UCSD-AML1 (cell line): ENCODE measurements at regions not wholly inside any gene's neighbourhood (a gene's known extent, or its start where the extent isn't known, plus 50 kb on each side); places are given as distances from the start of the nearest gene placed in this dataset.

Experiments
- DNase-seq: peaks from one replicate; lab custom pipeline; 2025; ENCODE audit not compliant: unreplicated experiment; lab: John Stamatoyannopoulos, UW

DNA sequence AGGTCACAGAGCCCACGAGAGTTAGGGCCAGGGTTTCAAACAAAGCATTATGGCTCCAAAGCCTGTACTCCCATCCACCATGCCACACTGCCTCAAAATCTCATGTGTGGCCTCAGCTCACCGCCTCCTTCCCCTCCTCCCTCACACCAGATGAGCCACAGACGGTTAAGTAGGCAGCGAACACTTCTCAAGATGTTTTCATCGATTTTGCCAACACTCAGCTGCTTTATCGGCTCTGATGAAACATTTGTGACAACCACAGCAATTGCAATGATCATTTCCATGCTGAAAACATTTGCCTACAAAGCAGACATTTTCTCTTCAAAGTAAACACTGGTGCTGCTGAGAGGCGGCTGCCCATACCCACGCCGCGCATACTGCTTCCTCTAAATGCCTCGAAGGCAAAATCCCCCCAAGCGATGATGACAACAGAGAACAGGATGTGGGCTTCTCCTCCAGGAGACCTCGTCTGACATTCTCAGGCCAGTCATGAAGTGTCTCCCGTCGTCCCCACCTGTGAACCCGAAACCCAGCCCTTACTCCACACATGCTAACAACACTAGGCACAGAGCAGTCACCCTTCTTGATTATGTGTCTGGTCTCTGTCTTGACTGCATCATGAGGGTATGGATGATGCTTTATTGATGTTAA, 599.2 kb downstream of the SOX6 start:
- DNase-seq, result no peak

DNA sequence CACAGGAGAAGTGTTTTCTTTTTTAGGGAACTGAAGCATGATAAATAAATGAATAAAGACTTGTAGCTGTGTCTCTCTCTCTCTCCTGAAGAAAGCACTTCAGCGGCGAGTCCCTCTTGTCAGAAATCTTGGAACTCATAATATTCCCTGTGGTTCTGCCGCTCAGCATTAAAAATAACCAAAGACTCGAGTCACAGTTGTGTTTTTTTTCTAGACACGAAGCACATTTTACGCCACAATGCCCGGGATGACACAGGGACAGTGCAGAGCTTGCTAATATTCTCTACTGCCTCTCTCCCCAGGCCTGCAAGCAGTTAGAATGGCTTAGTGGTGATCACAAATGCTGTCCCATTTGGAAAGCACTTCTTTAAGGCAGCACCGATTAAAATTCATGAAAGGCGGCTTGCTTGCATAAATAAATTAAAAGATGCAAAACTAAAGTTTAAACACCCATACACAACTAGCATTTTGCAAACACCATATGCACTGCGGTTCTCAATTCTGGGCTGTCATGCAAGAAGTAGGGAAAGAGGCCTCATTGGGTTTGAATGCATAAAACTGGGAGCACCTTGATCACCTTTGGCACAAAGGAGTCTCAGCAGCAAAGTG, 597.4 kb downstream of the SOX6 start:
- no peak for DNase-seq

DNA sequence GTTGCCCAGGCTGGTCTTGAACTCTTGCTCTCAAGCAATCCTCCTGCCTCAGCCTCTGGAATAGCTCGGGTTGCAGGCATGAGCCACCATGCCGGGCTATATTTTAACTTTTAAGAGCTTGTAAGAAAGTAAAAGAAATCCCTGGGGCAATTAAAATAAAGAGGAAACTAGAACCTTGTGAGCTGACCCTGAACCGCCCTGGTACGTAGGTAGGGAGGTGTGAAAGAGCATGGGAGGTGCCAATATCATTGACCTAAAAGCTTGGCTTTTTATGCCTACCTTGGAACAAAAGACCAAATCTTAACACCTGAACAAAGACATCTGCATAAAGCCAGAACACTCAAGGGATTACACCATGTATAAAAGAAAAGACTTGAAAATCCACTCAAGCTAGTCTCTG, 595.1 kb downstream of the SOX6 start:
- no peak for DNase-seq

DNA sequence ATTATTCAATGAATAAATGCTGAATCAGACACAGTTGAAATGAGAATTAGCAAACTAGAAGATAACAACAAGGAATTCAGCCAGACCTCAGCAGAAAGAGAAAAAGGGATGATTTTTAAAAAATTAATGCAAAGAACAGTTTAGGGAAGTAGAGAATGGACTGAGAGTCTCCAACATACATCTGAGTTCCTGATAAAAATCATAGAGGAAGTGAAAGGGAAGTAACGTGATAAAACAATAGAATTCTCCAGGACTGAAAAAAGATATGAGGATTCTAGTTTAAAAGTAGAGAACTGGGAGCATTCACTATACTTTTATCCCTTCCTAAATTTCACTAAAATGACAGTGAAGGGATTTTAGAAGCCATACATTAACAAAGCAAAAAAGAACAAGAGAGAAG, 592.0 kb downstream of the SOX6 start:
- DNase-seq, result no peak

DNA sequence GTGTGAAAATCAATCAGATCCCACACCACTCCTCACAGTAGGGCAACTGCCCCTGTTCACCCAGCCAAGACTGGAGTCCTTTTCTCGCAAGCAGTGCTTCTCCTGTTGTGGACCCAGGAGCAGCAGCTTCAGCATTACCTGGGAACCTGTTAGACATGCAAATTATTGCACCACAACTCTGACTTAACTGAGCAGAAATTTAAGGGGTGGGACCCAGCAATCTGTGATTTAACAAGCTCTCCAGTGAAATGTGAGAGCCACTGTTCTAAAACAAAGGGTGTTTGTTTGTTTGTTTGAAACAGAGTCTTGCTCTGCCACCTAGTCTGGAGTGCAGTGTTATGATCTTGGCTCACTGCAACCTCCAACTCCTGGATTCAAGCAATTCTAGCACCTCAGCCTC, 591.4 kb downstream of the SOX6 start:
- no peak for DNase-seq

DNA sequence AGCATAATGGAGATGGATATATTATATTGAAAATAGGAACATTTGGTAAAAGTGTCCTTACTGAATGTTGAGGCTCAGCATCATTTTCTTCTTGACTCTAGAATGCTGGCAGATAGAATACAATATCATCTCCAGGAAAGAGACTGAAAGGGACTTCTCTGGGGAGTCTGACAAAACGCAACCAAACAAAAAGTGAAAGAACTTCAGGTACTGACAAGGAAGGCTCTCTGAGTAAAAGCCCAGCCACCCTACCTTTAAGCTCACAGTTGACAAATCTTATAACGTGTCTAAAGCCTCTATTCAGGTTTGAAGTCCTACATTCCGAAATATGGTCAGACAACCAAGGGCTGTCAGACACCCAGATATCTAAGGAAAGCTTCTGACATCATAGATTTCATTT, 590.8 kb downstream of the SOX6 start:
- no peak for DNase-seq

DNA sequence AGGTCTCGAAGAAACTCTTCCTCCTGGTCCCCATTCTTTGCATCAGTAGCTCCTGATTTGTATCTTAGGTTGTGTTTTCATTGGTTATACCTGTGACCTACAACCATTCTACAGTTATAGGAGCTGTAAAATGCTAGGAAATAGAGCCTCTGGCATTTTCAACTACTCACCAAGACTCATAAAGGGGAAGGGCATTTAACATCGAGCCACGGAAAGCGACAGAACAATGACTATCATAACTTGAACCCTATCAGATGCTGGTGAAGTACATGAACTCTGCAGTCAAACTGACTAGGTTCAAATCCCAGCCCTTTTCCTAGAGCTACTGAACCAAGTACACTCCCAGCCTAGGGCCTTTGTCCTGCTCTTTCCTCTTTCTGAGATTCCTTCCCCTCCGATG, 588.0 kb downstream of the SOX6 start:
- no peak for DNase-seq

DNA sequence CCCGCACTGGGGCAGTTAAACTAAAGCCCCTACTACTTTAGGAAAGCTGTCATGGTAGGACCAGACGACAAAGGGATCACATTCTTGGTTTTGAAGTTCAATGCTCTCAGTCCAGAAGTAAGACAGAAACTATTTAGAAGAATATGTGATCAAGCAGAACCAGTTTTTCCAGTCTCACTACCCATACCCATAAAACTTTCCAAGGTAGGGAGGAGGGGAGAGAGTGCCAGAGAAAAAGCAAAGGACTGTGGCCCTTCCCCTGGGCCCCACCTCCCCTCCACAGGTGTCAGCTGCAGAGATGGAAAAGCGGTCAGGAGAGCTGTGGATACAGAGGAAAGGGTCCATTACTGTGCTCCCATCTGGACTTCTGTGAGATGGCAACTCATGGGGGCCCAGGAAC, 587.1 kb downstream of the SOX6 start:
- DNase-seq, result no peak

DNA sequence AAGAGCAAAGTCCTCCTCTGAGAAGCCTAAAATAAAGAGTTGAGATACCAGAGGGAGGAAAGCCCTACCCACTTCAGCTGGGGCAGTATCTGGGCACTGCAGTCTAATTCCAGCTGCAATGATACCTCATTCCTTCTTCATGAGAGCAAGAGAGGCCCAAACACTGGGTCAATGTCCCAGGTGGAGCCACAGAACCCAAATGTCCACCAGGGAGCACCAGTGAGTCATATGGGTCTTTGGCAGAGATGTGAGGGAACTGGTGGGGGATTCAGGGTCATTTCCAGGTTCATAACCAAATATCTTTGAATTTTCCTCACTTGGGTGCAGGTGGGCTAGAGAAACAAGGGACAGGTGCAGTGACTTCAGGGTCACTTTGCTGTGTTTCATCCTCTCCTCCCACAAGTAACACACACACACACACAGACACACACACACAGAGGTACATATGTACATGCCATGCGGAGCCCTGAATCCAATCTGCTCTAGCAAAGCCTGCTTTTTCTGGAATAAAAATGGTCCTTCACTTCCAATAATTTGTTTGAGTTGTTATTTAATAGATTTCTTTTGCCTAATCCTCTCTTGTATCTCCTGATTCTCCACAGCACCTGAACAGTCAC, 585.4 kb downstream of the SOX6 start:
- peak; percentile 16 for DNase-seq

DNA sequence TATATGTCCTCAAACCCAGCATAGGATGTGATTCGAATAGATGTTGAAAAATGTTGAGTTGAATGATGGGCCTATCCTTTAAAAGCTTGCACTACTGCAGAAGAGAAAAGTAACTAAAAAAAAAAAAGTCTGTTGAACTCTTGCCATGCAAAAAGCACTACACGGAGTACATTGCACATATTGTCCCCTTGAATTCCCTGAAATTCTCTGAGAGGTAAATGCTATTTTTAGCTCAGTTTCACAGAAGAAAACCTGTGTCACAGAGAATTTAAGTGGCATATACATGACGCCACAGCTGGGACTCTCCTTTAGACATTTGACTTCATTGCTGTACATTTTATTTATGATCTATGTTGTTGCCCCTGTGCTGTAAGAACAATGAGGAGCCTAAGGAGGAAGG, 583.8 kb downstream of the SOX6 start:
- DNase-seq, result no peak

DNA sequence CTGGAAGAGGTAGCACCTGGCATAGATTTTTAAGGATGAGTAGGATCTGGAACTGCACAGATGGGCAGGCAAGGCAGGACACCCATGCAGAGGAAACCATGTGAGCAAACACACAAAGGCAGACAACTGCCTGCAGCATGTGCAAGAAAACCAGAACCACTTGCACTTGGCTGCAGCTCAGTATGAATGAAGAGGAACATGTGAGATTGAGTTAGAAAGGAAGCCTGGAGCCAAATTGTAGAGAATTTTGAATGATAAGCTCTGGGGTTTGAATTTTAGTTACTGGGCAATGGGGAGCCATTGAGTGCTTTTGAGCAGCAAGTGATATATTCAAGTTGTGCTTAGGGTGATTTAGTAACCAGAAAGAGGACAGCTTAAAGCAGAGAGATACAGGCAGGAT, 583.4 kb downstream of the SOX6 start:
- no peak for DNase-seq

DNA sequence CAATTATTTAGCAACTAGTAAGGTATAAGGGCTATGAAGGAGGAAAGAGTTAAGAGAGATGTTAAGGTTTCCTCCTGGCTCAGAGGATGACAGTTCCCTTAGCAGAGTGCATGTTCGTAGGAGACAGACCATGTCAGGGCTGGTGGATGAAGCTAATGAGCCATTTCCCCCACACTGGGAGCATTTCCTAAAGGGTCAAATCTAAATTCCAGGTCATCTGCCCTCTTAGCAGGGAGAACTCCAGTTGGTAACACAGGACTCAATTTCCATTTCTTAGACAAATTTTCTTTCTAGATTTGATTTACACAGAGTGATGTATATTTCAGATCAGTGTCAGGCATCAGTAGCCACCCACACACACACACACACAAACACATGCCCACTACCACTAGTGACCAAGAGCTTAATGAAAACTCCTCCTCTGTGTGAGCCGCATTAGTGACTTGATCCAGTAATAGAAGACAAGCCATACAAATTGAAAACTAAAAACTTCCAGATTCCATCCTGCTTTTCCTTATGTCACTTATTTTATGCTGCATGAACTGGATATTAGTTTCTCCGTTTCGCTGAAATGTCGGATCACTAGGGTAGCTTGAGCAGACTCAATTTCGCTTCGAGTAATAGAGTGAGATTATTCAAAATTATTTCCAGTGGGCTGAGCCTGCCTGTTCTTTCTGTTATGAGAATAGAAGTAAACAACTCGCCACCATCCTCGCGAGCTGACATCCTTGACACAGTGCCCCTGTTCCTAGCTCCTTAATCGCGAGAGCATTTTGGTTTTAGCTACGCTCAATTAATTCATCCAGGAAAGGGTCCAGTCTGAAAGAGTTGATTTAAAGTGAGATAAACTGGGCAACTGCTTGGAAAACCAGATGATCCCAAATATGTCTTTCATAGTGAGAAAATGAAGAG, 582.6 kb downstream of the SOX6 start:
- DNase-seq, result no peak

DNA sequence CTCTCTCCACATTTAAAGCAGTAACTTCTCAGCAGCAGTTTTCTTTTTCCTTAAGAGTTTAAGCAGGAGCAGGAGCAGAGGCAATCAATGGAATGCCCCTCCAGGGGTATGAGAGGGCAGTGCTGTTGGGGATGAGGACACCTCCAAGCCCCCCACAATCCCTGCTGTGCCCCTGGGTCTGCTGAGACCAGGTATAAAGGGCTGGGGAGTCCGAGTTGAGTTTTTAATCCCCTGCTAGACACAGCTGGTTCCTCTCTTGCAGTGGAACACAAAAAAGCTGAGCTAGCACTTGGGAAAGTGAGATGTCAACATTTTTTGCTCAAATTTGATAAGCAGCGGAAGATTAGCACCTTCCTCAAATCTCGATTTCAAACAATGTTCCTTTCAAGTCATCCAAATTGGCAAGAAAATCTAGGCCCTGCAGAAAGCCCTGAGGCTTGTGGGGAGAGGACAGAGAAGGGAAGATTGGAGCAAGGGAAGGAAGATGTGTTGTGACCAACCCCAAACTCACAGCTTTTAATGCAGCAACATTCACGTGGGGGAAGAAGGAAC, 581.9 kb downstream of the SOX6 start:
- no peak for DNase-seq

DNA sequence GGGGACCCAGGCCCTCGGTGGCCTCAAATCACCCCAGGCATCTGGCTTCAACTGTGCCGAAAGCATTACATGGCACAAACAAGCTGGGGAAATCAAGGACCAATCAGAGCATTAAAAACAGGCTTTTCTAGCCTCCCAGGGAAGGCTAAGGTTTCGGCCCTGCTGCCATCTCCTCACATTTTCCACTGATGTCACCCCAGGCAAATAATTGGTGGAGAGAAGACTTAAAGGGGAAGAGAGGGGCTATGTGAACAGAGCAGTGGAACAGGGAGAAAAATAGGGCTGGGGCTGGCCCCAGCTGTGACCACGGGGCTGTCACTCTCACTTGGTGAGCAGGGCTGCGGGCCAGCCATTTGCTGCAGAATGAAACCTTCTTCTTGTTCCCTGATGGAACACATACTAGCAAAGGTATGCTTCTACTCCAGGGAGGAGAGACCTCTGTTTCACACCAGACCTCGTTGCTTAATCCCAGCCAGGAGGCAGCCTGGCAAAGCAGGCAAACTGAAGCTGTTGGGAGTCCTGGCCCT, 581.3 kb downstream of the SOX6 start:
- DNase-seq, result no peak

DNA sequence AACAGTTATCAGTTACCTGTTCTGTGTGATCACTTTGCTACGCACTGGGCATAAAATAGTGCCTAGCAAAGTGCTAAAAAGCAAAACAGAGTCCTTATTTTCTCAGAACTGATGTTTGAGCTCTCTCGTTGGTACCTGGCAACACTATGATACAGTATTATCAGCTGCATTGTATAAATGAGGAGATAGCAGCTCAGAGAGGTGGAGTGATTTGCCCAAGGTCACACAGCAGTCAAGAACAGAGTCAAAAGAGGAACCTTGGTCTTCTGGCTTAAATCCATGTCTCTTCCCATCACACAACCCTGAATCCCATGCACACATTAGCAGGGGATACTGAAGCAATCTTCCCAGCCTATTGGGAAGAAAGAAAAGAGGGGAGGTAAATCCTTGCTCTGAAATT, 580.5 kb downstream of the SOX6 start:
- DNase-seq, result no peak

DNA sequence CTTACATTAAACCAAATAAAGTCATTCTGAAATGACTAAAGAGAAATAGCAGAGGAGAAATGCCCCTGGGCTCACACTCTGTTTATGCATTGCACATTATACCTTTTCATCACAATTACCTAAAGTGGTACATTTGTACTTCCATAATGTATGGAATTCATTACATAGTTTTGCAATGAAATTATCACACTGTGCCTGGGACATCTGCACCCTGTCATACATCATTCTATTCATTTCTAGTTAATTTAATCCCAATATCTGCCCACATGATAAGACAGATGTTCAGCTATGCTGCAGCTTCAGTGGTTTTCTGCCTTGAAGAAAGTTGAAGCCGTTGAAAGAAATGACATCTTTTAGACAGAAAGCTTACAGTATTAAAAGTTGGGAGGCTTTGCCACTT, 580.0 kb downstream of the SOX6 start:
- no peak for DNase-seq

DNA sequence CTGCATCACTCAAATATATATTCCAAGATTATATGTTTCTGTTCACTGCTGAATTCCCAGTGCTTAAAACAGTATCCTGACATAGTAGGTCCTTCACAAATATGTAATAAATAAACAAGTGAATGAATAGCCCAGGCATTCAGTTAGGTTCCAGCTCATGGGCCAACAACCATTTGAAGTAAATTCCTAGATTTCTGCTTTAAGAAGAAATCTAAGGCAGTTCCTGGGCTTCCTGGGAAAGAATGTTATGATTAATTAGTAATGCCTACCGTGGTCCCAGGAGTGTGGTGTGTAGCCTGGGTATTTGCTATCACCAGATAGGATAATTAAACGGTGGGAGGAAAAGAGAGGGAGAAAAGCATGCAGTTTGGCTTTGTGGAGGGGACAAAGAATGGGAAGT, 576.8 kb downstream of the SOX6 start:
- no peak for DNase-seq

DNA sequence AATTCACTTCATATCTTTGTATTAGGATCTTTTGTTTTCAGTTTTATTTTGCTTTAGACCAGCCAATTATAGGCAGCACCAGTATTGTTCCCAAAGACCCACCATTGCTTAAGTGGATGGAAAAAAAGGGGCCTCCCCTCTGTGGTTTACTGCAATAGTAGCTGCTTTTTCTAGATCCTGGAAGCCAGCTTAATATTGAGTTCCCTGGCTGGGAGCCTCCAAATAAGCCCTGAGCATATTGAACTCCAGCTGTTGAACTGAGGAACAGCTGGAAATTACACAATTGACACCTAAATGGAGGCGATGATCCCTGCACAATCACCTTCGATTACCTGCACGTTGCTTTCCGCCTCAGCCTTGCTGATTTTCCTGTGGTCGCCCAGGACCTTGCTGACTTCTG, 576.0 kb downstream of the SOX6 start:
- no peak for DNase-seq

DNA sequence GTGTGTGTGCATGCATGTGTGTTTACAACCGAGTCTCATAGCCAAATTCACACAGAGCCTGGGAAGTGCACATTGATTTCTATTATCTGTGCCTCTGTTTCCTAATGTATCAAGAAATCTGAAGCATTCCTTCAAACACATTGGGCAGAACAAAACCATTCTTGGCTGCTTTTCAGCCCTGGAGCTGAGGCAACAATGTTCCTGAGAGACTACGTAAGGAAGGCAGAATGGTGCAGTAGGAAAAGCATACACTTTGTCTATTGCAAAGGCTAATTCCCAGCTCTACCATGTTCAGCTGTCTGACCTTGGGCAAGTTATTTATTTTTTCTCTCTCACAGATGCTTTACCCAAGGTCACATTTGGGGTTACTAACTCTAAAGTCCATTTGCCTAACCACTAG, 575.5 kb downstream of the SOX6 start:
- no peak for DNase-seq

DNA sequence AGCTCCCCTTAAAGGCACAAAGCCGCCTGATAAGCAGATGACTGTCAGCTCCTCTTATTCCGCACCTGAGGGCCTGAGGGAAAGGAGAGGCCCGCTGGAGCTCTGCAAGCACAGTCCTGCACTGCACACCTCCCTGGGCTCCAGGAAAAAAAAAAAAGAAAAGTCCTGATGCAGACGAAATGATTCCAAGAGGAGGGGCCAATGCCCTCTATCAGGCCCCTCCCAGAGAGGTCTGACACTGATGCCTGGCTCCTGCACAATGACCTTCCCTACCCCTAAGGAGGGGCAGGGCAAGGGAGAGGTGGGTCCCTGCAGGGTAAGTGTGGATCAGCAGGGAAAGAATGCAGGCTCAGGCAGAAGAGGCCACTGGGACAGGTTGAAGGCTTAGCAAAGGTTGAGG, 572.7 kb downstream of the SOX6 start:
- DNase-seq, result no peak
